NCI-H2107 treated with DMSO at 0.1 percent for 48 hours (cell line): ENCODE measurements at regions not wholly inside any gene's neighbourhood (a gene's known extent, or its start where the extent isn't known, plus 50 kb on each side); places are given as distances from the start of the nearest gene placed in this dataset.
"Not testable (repeated sequence)": the region's sequence is repeated elsewhere in the genome, so short reads cannot be mapped to it uniquely, and the experiment has no call there.

Experiments
- DNase-seq: peaks from one replicate; lab custom pipeline; 2025; ENCODE audit not compliant: unreplicated experiment; lab: John Stamatoyannopoulos, UW

DNA sequence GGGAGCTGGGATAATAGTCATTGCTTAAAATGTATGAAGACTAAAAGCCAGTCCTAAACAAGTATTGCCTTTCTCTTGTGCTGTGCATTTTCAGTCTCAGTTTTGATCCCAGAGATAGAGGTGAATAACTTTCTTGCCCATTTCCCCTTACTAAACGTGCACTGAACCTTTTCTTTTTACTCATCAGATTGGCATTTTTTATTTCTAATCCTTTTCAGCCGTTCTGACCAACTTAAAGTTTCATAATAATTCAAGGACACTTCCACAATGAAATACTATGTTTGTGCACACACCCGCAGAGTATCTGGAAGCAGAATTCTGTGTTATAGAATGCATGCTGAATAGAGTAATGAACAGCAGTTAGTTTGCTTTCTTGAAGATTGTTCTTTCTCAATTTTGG lies 343.6 kb downstream of the LRRC70 start:
- DNase-seq, result no peak

DNA sequence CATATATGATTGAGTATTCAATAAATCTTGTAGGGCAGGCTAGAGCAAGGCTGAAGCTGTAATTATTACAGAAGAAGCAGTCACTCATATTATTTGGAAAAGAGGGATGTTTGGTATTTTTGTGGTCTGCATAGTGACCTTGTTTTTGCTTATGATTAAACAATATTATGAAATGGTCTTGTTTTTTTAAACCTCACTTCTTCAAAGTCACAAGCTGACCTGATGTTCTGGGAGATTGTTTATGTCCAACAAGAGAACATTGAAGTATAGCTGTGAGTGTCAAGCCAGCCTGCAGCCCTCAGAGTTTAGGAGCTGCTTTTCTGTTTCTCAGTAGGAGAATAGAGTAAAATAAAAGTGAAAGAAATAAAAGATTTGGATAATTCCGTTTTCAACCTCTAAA lies 342.2 kb downstream of the LRRC70 start:
- DNase-seq, result no peak

DNA sequence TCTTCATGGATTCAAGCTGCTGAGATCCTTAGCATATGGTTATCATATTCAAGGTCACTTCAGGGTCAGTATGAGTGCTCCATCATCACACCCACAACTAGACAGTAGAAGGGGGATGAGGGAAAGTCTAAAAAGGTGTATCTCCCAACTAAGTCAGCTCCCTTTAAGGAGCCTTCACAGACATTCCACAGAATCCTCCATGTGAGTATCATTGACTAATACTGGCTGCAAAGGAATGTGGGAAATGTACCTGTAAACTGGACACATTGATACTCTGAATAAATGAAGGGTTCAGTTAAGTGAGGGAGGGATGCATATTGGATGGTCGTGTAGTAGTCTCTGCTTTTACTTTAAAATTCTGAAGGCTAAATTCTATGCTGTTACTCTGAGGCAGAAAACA lies 330.7 kb downstream of the LRRC70 start:
- no peak for DNase-seq

DNA sequence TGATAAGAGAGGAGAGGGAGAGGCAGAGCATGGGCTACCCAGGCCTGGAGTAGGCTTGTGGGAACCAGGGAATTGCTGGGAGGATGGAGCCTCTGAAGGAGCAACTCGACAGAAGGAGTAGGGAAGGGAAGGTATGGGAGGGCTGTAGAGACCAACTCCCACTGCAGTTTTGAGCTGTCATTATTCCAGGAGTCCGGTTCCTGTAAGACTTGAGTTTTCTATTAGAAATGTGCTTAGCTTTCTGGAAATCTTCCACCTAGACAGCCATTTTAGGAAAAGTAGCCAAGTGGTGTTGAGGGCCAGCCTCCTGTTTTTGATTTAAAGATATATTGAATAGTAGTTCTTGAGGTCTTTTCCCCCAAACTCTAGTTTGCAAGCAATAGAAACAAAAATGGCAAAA lies 323.5 kb downstream of the LRRC70 start:
- DNase-seq, result no peak

DNA sequence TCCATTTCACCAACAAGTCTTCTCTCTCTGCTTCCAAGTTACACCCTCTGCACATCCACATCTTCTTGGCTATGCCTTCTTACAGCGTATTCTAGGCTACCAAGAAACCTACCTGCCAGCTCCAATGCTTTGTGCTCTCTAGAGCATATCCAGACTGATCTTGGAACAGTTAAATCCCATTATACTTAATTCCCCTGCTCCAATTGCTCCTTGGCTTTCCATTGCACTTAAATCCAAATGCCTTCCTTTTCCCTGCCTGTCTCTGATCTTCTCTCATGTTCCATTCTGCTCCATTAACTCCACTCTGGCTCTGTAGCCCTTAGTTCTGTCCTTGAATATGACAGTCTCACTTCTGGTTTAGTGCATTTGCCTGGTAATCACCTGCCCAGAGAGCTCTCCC lies 322.4 kb downstream of the LRRC70 start:
- no peak for DNase-seq

DNA sequence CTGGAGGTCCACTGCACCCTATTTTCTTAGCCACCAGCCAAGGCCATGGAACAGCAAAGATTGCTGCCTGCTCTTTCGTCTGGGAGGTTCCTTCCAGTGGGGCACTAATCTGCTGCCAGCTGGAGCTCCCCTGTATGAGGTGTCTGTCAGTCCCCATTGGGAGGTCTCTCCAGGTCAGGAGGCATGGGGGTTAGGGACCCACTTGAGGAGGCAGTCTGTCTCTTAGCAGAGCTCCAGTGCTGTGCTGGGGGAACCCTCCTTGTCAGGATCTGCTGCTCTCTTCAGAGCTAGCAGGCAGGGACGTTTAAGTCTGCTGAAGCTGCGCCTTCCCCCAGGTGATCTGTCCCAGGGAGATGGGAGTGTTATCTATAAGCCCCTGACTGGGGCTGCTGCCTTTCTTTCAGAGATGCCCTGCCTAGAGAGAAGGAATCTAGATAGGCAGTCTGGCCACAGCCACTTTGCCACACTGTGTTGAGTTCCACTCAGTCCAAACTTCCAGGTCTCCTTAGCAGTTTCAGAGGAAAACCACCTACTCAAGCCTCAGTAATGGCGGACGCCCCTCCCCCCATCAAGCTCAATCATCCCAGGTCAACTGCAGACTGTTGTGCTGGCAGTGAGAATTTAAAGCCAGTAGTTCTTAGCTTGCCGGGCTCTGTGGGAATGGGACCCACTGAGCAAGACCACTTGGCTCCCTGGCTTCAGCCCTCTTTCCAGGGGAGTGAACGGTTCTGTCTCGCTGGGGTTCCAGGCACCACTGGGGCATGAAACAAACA lies 317.7 kb downstream of the LRRC70 start:
- no peak for DNase-seq

DNA sequence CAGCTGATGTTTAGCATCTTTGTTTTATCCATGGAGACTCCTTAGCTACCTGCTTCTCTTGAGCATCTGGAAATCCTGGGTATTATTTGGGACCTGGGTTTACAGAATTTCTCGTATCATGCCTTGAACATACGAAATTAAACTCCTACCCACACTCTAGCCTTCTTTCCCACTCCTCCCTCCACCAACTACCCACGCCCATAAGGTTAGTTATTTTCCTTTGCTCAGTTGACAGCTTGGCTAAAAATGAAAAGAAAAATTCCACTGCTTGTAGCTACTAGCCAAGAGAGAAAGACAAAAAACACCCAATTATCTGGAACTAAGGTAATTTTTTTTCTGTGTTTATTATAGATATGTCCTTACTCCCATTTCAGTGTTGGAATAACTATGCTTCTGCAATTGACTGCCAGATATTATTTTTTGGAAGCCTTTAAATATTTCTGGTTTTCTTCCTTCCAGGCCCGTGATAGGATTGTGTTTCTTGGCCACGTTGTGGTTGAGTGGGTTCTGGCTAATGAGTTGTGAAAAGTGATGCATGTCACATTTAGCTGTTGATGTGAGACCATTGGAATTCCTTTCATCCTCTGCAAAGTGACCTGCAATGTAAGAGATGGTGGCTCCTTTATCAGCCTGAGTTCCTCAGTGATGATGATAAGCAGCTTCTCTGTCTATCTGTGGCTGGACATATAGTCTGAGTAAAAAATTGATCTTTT lies 308.1 kb downstream of the LRRC70 start:
- no peak for DNase-seq

DNA sequence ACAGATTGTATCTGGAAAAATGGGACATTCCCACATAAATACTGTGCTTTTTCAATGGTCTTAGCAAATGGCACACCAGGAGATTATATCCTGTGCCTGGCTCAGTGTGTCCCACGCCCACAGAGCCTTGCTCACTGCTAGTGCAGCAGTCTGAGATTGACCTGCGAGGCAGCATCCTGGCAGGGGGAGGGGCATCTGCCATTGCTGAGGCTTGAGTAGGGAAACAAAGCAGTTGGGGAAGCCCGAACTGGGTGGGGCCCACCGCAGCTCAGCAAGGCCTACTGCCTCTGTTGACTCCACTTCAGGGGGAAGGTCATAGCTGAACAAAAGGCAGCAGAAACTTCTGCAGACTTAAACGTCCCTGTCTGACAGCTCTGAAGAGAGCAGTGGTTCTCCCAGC lies 258.7 kb downstream of the LRRC70 start:
- not testable (repeated sequence) for DNase-seq

DNA sequence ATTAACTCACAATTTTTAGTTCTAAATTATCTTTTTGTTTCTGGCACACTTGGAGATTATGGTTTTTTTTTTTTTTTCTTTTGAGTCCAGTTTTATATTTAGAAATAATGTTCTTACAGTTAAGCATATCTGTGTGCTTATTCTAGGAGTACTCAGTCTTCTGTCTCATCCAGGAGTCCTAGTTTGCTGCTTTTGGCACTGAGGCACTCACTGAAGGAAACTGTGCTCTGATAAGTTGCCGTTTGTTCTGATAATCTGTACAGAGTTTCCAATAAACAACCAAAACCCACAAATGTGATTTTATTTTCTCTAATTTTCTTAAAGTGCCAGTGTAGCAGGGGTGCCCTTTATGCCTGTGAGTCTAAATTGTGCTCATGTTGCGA lies 251.0 kb downstream of the LRRC70 start:
- no peak for DNase-seq

DNA sequence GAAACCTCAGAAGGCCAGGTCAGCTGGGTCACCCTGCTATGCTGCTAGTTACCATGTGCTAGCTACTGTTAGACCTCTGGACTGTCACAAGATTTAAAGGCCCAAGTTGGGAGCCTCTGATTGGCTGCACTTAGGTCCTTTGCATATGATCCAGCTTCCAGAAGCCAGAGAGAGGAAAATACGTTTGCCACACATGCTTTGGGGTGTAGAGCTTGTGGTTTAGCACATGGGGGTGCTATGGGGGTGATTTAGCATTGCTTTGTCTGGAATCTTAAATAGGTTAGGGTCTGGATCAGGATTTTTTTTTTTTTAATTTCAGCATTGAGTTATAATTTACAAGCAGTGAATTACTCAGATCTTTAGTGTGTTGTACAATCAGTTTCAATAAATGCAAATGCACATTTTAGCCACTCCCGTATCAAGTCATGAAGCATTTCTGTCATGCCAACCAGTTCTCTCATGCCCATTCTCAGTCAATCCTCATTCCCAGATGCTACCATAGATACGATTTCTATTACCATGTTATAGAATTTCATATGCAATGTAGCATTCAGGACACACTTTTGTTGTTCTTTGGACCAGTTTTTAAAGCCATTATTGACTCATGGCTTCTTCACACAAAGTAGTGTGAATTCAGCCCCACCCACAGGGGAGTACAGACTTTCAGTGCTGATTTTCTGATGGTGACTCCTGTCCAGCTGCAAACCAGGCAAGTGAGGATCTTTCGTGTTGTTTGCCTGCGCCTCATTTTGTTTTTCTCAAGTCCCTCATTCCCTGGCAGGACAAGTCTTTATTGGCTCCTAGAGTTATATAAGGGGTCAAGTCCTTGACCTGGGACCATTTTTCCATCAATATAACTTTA lies 250.4 kb downstream of the LRRC70 start:
- DNase-seq, result no peak

DNA sequence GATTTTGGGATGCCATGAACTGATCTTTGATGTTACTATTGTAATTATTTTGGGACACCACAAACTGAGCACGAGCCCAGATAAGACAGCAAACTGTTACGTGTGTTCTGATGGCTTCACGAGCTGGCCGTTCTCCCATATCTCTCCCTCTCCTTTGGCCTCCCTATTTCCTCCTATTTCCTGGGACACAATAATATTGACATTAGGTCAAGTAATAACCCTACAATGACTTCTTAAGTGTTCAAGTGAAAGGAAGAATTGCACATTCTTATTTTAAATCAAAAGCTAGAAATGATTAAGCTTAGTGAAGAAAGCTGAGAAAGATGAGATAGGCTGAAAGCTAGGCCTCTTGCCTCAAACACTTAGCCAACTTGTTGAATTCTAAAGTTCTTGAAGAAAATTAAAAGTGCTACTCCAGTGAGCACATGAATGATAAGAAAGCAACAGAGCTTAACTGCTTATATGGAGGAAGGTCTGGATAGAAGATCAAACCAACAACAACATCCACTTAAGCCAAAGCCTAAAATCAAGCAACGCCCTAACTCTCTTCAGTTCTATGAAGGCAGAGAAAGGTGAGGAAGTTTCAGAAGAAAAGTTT lies 247.1 kb downstream of the LRRC70 start:
- no peak for DNase-seq

DNA sequence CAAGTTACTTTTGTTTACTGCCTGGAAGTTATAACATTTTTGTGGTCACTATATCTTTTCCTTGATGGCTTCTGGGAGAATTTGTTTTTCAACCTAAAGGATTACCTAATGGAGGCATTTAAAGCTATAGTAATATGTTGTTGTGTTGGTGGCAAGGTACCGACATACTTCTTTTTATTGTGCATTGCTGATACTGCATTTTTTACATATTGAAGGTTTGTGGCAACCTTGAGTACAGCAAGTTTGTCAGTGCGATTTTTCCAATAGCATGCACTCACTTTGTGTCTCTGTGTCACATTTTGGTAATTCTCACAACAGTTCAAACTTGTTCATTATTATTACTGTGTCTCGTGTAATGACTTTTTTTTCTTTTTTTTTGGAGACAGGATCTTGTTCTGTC lies 246.3 kb downstream of the LRRC70 start:
- no peak for DNase-seq

DNA sequence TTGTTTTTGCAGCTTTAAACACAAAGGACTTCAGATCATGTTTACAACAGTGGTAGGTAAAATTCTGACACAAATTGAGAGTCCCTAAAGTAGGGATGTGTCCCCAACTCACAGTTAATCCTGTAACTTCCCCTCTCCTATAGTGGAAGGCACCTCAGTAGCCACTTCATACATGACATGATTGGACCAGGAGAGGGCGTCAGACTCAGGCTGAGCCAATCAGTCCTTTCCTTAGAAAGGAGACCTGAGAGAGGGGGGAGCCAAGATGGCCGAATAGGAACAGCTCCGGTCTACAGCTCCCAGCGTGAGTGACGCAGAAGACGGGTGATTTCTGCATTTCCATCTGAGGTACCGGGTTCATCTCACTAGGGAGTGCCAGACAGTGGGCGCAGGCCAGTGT lies 238.4 kb downstream of the LRRC70 start:
- not testable (repeated sequence) for DNase-seq

DNA sequence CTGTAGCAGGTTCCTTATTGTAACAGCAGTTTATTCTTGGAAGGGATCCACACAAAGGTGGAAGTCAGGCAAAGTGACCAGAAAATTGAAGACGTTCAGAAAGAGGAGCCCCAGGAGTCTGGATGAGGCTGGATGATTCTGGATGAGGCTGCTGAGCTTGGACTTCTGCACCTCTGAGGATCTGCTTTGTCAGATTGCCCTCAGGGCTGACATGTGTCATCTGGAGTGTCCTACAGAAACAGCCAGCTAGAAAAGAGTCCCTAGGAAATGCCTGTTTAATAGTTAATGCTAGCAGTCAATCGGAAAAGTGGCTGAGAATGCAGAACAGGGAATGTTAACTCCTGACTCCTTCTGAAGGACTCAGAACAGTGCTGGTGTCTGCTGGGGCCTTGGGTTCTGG lies 236.4 kb downstream of the LRRC70 start:
- DNase-seq, result no peak

DNA sequence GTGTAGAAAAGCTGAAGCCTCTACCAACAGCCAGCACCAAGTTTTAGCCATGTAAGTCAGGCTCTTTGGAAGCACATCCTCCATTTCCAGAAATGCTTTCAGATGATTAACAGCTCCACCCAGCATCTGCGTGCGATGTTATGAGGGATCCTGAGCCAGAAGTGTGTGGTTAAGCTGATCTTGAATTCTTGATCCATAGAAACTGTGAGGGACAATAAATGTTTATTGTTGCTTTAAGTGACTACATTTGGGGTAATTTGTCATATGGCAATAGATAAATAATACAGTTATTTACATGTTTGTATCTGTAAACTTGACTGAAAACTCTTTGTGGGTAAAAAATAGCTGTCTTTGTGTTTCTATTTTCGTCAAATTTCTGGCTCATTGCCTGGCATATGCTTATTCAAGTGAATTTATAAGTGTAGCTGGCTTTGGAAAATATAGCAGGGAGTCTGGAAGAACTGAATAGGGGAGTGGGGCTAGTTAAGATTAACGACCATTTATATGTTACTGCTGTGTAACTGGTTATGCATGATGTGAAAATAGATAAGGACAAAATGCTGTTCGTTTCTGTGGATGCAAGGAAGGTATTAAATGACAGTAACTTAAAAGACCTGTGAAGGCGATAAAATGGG lies 234.1 kb downstream of the LRRC70 start:
- DNase-seq, result no peak

DNA sequence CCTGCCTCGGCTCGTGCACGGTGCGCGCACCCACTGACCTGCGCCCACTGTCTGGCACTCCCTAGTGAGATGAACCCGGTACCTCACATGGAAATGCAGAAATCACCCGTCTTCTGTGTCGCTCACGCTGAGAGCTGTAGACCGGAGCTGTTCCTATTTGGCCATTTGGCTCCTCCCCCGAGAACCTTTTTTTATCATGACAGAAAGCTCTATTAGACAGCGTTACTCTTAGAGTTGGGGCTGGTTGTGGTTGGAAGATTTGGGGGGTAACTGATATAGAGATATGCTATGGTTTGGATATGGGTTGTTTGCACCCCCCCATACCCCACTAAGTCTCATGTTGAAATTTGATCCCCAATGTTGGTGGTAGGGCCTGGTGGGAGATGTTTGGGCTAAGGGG lies 226.2 kb downstream of the LRRC70 start:
- not testable (repeated sequence) for DNase-seq

DNA sequence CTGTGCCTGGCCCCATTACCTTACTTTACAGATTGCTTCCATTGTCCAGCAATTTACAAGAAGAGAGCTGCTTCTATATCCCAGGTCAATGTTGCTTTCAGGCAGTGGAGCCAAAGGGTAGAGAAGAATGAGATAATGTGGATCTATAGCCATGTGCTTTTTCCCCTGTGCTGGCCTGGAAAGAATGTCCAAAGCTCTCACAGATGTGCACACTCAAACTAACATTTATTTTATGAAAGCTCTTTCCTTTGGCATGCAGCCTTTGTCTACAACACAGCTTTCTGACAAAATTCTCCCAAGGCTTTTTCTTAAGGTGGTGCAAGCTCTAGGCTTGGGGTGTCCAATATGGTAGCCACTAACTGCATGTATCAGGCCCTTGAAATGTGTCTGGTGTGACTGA lies 217.3 kb downstream of the LRRC70 start:
- DNase-seq, result no peak

DNA sequence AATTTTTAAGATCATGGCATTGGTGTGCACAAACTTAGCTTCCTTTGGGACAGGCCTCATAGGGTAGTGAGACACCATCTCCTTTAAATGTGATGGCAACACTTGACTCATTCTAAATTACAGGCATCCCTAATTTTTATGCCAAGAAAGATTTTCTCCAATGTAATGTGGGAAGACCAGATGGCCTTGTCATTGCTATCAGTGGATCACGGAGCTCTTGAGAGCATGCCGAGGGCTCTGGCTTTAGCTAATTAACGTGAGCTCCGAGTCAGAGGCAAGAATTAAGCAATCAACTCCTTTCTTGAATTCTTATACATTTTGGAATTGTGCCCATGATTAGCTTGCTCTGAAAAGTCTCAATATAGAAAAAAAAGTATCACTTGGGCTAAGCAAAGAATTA lies 215.8 kb downstream of the LRRC70 start:
- DNase-seq, result no peak

DNA sequence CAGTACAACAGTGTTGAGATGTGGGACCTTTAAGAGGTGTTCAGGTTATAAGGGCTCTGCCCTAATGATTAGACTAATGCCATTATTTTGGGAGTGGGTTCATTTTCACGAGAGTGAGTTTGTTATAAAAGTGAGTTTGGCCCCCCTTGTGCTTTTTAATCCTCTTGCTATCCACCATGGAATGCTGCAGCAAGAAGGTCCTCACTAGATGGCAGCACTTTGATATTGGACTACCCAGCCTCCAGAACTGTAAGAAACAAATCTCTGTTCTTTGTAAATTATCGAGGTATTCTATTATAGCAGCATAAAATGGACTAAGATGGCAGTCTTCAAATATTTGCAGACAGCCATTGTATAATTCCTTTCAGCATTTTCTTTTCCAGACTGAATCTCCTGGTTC lies 212.4 kb downstream of the LRRC70 start:
- DNase-seq, result no peak

DNA sequence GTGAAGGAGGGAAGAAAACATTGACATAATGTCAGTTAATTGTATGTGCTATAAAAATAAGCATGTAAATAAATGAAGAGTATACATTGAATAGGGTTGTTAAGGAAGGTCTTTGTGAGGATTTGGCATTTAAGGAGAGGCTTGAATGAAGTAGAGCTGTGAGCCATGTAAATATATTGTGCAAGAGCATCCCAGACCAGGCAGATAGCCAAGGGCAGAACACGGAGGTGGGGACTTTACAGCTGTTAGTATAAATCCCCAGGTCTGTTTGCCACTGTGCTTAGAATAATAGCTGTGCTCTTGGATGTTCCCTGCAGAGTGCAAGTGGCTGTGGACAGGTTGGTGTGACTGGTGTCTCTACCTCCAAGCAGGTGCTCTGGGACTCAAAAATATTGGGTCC lies 211.7 kb downstream of the LRRC70 start:
- DNase-seq, result no peak

DNA sequence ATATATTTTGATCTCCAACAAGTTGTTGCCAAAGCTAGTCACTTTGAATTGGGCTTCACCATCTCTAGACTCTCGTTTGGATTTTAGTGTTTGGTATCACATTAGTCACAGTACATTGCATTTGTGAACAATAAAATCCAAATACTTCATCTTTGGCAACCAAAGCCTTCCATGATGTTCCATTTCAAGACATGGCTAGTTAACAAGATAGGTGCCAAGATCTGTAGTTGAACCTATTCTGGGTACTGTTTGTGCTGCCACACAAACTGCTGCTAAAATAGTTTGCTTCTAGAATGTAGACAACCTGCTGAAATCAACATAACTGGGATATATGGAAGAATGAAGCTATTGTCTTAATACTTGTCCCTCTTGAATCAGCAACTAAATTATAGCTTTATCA lies 207.5 kb downstream of the LRRC70 start:
- DNase-seq, result no peak
